HepG2 (cell line): ENCODE measurements at regions not wholly inside any gene's neighbourhood (a gene's known extent, or its start where the extent isn't known, plus 50 kb on each side); places are given as distances from the start of the nearest gene placed in this dataset.

Source experiments
- EP300 ChIP-seq, 3 experiments: sonication (generic) in 1 of 3; formaldehyde crosslinking in 1 of 3; IDR thresholded peaks; 2 replicates each; pipeline versions ENCODE4 v1.5.1 to v1.6.1; 2011 to 2020; ENCODE audit warnings: low read depth in 2 of 3, low read length in 2 of 3, borderline replicate concordance in 1 of 3, improper control_type of control experiment in 1 of 3, mild to moderate bottlenecking in 1 of 3, missing genetic modification reagents in 1 of 3, moderate library complexity in 1 of 3
- ESRRA ChIP-seq: sonication (generic); formaldehyde crosslinking; IDR thresholded peaks from 2 replicates; pipeline ENCODE4 v1.5.1; 2020; ENCODE audit warnings: mild to moderate bottlenecking, low read depth, missing genetic modification reagents
- KAT8 ChIP-seq: IDR thresholded peaks from 2 replicates; pipeline ENCODE4 v1.6.1; 2016; ENCODE audit warnings: missing genetic modification reagents, missing compliant biosample characterization
- MYNN ChIP-seq: sonication (generic); formaldehyde crosslinking; IDR thresholded peaks from 2 replicates; pipeline ENCODE4 v1.4.0; 2020; ENCODE audit warnings: mild to moderate bottlenecking, low read depth, missing genetic modification reagents
- POLR2A ChIP-seq, 2 experiments: IDR thresholded peaks; 2 replicates each; pipeline ENCODE4 v1.6.1; 2011; ENCODE audit warnings: low read depth in 2 of 2, low read length in 2 of 2, mild to moderate bottlenecking in 1 of 2, moderate library complexity in 1 of 2; ENCODE audit not compliant: insufficient read depth in 1 of 2
- TAF15 ChIP-seq: fragments of 200-400 bp; formaldehyde crosslinking; IDR thresholded peaks from one replicate; pipeline ENCODE4 v1.6.1; 2018; ENCODE audit warnings: mild to moderate bottlenecking, low read depth, low read length; ENCODE audit not compliant: poor library complexity, severe bottlenecking
- TCF12 ChIP-seq, 2 experiments: fragments of 450-650 bp in 1 of 2; sonication (generic) in 1 of 2; formaldehyde crosslinking in 1 of 2; IDR thresholded peaks; 2 replicates each; pipeline versions ENCODE4 v1.6.1 to v1.8.0; 2017 to 2022; ENCODE audit warnings: antibody characterized with exemption in 1 of 2, mild to moderate bottlenecking in 1 of 2, missing genetic modification reagents in 1 of 2, moderate library complexity in 1 of 2
- ZNF558 ChIP-seq: sonication (generic); formaldehyde crosslinking; IDR thresholded peaks from 2 replicates; pipeline ENCODE4 v1.9.0; 2022; ENCODE audit warnings: mild to moderate bottlenecking, missing genetic modification reagents, borderline replicate concordance
- TF ChIP-seq, protein P1 (sequence below): sonication (generic); formaldehyde crosslinking; IDR thresholded peaks from 2 replicates; pipeline ENCODE4 v1.4.0; 2020; ENCODE audit warnings: missing genetic modification reagents

DNA sequence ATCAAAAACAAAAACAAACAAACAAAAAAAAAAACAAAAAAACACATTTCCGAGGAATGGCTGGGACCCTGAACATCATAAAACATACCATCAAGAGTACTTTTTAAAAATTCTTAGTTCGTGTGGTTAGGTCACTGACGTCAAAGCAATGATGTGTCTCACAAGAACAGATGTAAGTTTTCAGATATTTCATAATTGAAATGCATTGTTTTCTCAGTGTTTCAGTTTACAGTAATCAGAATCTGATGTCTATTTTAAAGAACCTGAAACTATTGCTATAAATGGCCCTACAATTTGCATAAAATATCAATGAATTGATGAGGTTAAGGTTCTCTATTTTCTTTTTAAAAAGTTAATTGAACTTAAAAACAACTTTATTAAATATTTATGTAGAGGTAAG is 103.7 kb upstream of the HGF start:
- TF ChIP-seq MYNN (CRISPR knock-in tag) = no peak
- no peak for TF ChIP-seq EP300 (IDR thresholded peaks at IDR 0.05; ENCODE audit: low read depth in 2 of 2, low read length in 2 of 2)
- TF ChIP-seq EP300 (CRISPR knock-in tag; IDR thresholded peaks at IDR 0.05; ENCODE audit: borderline replicate concordance) = no peak
- no peak for TF ChIP-seq ESRRA (CRISPR knock-in tag)
- TF ChIP-seq TAF15 = no peak
- TF ChIP-seq KAT8 = no peak
- TF ChIP-seq ZNF558 (CRISPR knock-in tag) = no peak
- no peak for TF ChIP-seq TCF12 (IDR thresholded peaks at IDR 0.05)
- no peak for TF ChIP-seq TCF12 (CRISPR knock-in tag; IDR thresholded peaks at IDR 0.05)
- TF ChIP-seq POLR2A (IDR thresholded peaks at IDR 0.05; ENCODE audit: insufficient read depth in 1 of 2, low read depth in 2 of 2, low read length in 2 of 2) = no peak
- TF ChIP-seq, protein P1, sequence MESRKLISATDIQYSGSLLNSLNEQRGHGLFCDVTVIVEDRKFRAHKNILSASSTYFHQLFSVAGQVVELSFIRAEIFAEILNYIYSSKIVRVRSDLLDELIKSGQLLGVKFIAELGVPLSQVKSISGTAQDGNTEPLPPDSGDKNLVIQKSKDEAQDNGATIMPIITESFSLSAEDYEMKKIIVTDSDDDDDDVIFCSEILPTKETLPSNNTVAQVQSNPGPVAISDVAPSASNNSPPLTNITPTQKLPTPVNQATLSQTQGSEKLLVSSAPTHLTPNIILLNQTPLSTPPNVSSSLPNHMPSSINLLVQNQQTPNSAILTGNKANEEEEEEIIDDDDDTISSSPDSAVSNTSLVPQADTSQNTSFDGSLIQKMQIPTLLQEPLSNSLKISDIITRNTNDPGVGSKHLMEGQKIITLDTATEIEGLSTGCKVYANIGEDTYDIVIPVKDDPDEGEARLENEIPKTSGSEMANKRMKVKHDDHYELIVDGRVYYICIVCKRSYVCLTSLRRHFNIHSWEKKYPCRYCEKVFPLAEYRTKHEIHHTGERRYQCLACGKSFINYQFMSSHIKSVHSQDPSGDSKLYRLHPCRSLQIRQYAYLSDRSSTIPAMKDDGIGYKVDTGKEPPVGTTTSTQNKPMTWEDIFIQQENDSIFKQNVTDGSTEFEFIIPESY = no peak
